Loucy (cell line): ENCODE measurements at regions not wholly inside any gene's neighbourhood (a gene's known extent, or its start where the extent isn't known, plus 50 kb on each side); places are given as distances from the start of the nearest gene placed in this dataset.

Experiments used
- H2AFZ ChIP-seq: fragments of 200-600 bp; sonication (generic); 2 replicates; pipeline ENCODE4 v1.6.0; 2016; ENCODE audit warnings: antibody characterized with exemption, mild to moderate bottlenecking, low read length, moderate library complexity
- H3F3A ChIP-seq: fragments of 200-600 bp; 2 replicates; pipeline ENCODE4 v1.6.0; 2016; ENCODE audit warnings: antibody characterized with exemption, low read depth, mild to moderate bottlenecking
- H3K27me3 ChIP-seq: fragments of 200-600 bp; sonication (generic); 2 replicates; pipeline ENCODE4 v1.6.1; 2014; ENCODE audit warnings: low read length, mild to moderate bottlenecking; ENCODE audit not compliant: insufficient read depth, poor library complexity, severe bottlenecking
- H3K36me3 ChIP-seq: fragments of 200-600 bp; sonication (generic); 2 replicates; pipeline ENCODE4 v1.6.1; 2016; ENCODE audit warnings: low read length; ENCODE audit not compliant: insufficient read depth
- H3K4me1 ChIP-seq: fragments of 200-600 bp; sonication (generic); 2 replicates; pipeline ENCODE4 v1.5.1; 2014; ENCODE audit warnings: low read length, mild to moderate bottlenecking; ENCODE audit not compliant: insufficient read depth, poor library complexity, severe bottlenecking
- H3K4me2 ChIP-seq: fragments of 200-600 bp; sonication (generic); 2 replicates; pipeline ENCODE4 v1.6.0; 2014; ENCODE audit warnings: antibody characterized with exemption, low read length, low read depth, mild to moderate bottlenecking; ENCODE audit not compliant: poor library complexity, severe bottlenecking
- H3K4me3 ChIP-seq: fragments of 200-600 bp; sonication (generic); 2 replicates; pipeline ENCODE4 v1.5.1; 2014; ENCODE audit warnings: low read length, mild to moderate bottlenecking, mixed read lengths; ENCODE audit not compliant: poor library complexity, severe bottlenecking
- H3K79me2 ChIP-seq: fragments of 200-600 bp; sonication (generic); 2 replicates; pipeline ENCODE4 v1.6.1; 2014; ENCODE audit warnings: low read length; ENCODE audit not compliant: insufficient read depth
- H3K9ac ChIP-seq: fragments of 200-600 bp; sonication (generic); 2 replicates; pipeline ENCODE4 v1.6.0; 2014; ENCODE audit warnings: mild to moderate bottlenecking, low read depth, low read length, moderate library complexity; ENCODE audit not compliant: poor library complexity, severe bottlenecking
- H3K9me2 ChIP-seq: fragments of 200-600 bp; sonication (generic); replicated peaks from 2 replicates; pipeline ENCODE4 v1.6.1; 2016; ENCODE audit warnings: low read depth, low read length, mixed read lengths
- H3K9me3 ChIP-seq: fragments of 200-600 bp; sonication (generic); 2 replicates; pipeline ENCODE4 v1.6.1; 2014; ENCODE audit warnings: mild to moderate bottlenecking, antibody characterized with exemption, low read length, low read depth; ENCODE audit not compliant: insufficient read depth
- H4K20me1 ChIP-seq: fragments of 200-600 bp; sonication (generic); 2 replicates; pipeline ENCODE4 v1.6.0; 2014; ENCODE audit warnings: antibody characterized with exemption, low read length, mild to moderate bottlenecking; ENCODE audit not compliant: insufficient read depth, poor library complexity, severe bottlenecking
- EZH2phosphoT487 ChIP-seq: fragments of 200-600 bp; IDR thresholded peaks from 2 replicates; pipeline ENCODE4 v1.6.1; 2018; ENCODE audit warnings: antibody characterized with exemption, mild to moderate bottlenecking, moderate library complexity, borderline replicate concordance
- TF ChIP-seq, protein P1 (sequence below): fragments of 200-600 bp; sonication (generic); conservative IDR thresholded peaks from 2 replicates; pipeline ENCODE4 v1.5.1; 2014; ENCODE audit warnings: mild to moderate bottlenecking, antibody characterized with exemption, low read length

DNA sequence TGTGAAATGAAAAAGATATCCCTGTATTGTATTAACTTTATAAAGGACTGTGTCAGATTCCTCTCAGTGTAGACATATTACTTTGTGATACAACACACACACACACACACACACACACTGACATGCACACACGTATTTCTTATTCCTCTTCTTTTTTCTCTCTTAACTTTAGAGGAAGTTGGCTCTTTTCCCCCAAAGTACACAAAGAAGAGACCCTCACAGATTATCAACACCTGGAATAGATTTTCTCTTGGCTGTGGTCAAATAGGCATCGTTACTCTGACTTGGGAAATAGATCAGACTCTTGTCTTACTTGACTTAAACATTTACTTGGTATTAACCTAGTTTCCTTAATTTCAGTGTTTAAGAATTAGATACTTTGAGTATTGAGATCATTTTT lies 792.8 kb downstream of the ADGRL2 start:
- no peaks in the 10 kb centered on the region for H3K9me3 ChIP-seq
- H3K9me2 ChIP-seq, result no peaks in the 10 kb centered on the region
- H3K4me3 ChIP-seq, result no peak overlapping the region
- no peak overlapping the region for H3K9ac ChIP-seq
- no peak overlapping the region for H2AFZ ChIP-seq
- TF ChIP-seq, protein P1, sequence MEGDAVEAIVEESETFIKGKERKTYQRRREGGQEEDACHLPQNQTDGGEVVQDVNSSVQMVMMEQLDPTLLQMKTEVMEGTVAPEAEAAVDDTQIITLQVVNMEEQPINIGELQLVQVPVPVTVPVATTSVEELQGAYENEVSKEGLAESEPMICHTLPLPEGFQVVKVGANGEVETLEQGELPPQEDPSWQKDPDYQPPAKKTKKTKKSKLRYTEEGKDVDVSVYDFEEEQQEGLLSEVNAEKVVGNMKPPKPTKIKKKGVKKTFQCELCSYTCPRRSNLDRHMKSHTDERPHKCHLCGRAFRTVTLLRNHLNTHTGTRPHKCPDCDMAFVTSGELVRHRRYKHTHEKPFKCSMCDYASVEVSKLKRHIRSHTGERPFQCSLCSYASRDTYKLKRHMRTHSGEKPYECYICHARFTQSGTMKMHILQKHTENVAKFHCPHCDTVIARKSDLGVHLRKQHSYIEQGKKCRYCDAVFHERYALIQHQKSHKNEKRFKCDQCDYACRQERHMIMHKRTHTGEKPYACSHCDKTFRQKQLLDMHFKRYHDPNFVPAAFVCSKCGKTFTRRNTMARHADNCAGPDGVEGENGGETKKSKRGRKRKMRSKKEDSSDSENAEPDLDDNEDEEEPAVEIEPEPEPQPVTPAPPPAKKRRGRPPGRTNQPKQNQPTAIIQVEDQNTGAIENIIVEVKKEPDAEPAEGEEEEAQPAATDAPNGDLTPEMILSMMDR, result no peak
- TF ChIP-seq EZH2phosphoT487, result no peak
- peaks cover 2% of the 10 kb centered on the region for H3K4me1 ChIP-seq
- H3K36me3 ChIP-seq, result no peaks in the 10 kb centered on the region
- H3K4me2 ChIP-seq, result no peak overlapping the region
- H3K79me2 ChIP-seq, result no peaks in the 10 kb centered on the region
- H3F3A ChIP-seq, result no peaks in the 10 kb centered on the region
- H3K27me3 ChIP-seq, result no peaks in the 10 kb centered on the region
- no peaks in the 10 kb centered on the region for H4K20me1 ChIP-seq

DNA sequence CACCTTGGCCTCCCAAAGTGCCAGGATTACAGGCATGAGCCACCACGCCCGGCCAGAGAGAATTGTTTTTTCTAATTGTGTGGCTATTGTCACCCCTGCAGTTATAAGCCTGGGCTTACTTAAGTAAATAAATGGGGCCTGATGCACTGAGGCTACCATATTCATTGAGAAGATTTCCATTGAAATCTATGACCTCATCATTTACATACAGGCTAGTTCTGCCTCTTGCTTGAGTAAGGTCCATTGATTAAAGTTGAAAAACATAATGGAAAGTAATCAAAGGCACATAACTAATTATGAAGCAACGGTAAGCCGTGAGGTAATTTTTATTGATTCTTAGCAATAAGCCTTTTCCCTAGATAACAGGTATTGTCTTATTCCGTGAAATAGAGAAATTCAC lies 788.9 kb downstream of the ADGRL2 start:
- Histone ChIP-seq H3K4me2 (no peak overlapping the region), H4K20me1 (no peaks in the 10 kb centered on the region), H3K4me3 (no peak overlapping the region), H3K9me2 (no peaks in the 10 kb centered on the region), H3K9ac (no peak overlapping the region), H3K9me3 (no peaks in the 10 kb centered on the region), H3K4me1 (no peaks in the 10 kb centered on the region), H3K27me3 (no peaks in the 10 kb centered on the region), H3K79me2 (no peaks in the 10 kb centered on the region), H2AFZ (no peak overlapping the region), H3K36me3 (no peaks in the 10 kb centered on the region), H3F3A (no peaks in the 10 kb centered on the region)
- no peak for TF ChIP-seq EZH2phosphoT487
- TF ChIP-seq, protein P1, result no peak

DNA sequence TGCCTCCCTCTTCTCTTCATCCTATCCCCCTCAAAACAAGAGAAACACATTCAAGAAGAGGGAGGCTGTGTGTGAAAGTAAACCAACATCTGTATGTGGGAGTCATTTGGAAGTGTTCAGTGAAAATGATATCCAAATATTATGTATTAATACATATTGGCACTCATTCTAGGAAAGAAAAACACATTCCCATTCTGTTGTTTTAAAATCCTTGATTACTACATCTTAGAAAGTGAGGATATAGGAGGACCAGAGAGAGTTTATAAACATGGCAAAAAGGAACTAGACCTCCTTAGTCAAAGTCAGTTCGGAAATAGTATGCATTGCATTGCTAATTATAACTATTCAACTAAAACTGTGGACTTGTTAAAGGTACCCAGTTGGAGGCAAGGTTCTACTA lies 786.6 kb downstream of the ADGRL2 start:
- no peak overlapping the region for H2AFZ ChIP-seq
- no peaks in the 10 kb centered on the region for H3F3A ChIP-seq
- no peaks in the 10 kb centered on the region for H3K9me2 ChIP-seq
- H3K4me2 ChIP-seq, result no peak overlapping the region
- H3K9me3 ChIP-seq, result no peaks in the 10 kb centered on the region
- no peak overlapping the region for H3K9ac ChIP-seq
- no peaks in the 10 kb centered on the region for H3K27me3 ChIP-seq
- H3K36me3 ChIP-seq, result no peaks in the 10 kb centered on the region
- no peaks in the 10 kb centered on the region for H3K79me2 ChIP-seq
- TF ChIP-seq, protein P1, result no peak
- no peak for TF ChIP-seq EZH2phosphoT487
- no peak overlapping the region for H3K4me3 ChIP-seq
- no peaks in the 10 kb centered on the region for H4K20me1 ChIP-seq
- no peaks in the 10 kb centered on the region for H3K4me1 ChIP-seq
